ENCODE measurements at regions not wholly inside any gene's neighbourhood (a gene's known extent, or its start where the extent isn't known, plus 50 kb on each side); places are given as distances from the start of the nearest gene placed in this dataset.

DNA sequence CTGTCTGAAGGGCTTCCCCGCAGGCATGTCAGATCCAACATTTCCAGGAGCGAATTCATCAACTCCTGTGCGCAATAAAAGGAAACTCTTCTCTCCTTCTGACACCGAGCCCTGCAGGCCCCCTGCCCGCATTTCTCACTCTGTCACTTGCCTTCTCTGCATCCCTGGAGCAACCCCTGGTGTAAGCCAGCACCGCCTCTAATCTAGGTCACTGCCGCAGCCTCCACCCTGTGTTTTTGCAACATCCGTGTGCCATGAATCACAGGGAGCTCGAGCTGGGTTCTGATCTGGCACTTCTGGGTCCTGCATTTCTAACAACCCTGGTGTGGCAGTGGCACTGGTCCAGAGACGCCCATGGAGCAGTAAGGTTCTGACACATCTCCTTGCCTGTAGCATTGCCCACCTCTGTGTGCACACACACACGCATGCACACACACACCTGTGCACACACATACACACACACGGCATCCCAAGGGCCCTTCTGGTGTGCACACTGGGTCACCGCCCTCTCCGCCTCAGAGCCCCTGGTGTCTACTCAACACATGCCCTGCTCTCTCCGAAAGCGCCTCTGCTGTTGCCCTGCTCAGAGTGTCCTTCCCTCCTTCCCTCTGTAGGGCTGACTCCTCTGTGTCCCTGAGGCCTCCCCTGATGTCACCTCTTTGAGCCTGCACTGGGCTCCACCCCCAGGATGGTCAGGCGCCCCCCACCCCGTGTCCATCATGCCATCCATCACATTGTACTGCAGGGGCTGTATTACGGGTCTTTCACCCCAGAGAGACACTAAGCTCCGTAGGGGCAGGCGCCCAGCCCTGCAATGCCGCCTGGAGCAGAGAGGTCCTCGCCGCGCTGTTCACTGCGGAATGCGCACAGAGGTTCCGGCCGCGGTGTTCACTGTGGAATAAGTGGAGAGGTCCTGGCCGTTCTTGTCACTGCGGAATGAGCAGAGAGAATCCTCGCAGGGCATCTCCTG lies 111.4 kb upstream of the SFSWAP start:
- no peak for TF ChIP-seq CTCF (IDR thresholded peaks at IDR 0.05)
- TF ChIP-seq EZH2 (IDR thresholded peaks at IDR 0.05): no peak
- no peak for TF ChIP-seq EZH2phosphoT487 (IDR thresholded peaks at IDR 0.05)
